ENCODE measurements at regions not wholly inside any gene's neighbourhood (a gene's known extent, or its start where the extent isn't known, plus 50 kb on each side); places are given as distances from the start of the nearest gene placed in this dataset.

DNA sequence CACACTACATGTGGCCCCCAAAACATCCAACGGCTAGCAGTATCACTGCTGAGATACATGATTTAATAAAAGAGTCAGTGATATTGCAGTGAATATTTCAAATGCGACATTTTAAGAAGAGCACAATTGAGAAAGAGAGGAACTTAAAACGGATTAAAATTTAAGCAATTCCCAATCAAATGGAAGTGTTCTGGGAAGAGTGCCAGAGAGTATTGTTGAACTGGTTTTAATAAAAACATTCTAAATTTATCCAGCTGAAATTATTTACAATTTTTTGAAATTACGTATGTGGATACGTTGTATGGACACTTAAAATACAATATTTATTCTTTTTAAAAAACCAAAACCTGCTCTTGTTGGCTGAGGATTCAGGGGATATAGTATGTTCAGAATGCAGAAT is 117.7 kb downstream of the C3orf38 start:
- Histone ChIP-seq H3K9me3 (no peaks in the 10 kb centered on the region), H3K36me3 (no peaks in the 10 kb centered on the region), H3K27me3 (no peaks in the 10 kb centered on the region), H3K4me3 (no peak overlapping the region), H3K27ac (no peak overlapping the region), H3K4me1 (no peaks in the 10 kb centered on the region)
- TF ChIP-seq, protein P1, sequence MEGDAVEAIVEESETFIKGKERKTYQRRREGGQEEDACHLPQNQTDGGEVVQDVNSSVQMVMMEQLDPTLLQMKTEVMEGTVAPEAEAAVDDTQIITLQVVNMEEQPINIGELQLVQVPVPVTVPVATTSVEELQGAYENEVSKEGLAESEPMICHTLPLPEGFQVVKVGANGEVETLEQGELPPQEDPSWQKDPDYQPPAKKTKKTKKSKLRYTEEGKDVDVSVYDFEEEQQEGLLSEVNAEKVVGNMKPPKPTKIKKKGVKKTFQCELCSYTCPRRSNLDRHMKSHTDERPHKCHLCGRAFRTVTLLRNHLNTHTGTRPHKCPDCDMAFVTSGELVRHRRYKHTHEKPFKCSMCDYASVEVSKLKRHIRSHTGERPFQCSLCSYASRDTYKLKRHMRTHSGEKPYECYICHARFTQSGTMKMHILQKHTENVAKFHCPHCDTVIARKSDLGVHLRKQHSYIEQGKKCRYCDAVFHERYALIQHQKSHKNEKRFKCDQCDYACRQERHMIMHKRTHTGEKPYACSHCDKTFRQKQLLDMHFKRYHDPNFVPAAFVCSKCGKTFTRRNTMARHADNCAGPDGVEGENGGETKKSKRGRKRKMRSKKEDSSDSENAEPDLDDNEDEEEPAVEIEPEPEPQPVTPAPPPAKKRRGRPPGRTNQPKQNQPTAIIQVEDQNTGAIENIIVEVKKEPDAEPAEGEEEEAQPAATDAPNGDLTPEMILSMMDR (IDR thresholded peaks at IDR 0.05), result no peak
- intact Hi-C loops (cut with DNase I; ENCODE audit: low total_unique reads), result no loop called here
- DNase-seq, result no peak

DNA sequence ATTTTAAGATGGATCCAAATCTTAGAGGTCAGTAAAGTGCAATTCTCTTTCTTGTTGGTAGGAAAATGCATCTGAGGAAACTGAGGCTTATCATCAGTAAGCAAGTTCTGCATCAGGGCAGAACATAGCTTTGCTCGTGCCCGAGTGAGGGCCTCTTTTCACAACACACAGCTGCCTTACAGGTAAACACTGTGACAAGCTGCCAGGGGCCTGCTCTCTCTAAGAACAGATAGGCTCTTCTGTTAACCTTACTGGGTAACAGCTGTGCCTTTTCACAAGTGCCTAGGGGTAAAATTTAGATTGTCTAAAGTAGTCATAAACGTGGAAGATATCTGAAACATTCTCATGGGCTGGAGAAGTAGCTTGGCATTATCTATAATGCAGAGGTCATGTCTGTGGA is 118.1 kb downstream of the C3orf38 start:
- DNase-seq, result no peak
- H3K27ac ChIP-seq, result no peak overlapping the region
- no peak overlapping the region for H3K4me3 ChIP-seq
- intact Hi-C loops (cut with DNase I; ENCODE audit: low total_unique reads), result no loop called here
- TF ChIP-seq, protein P1 (IDR thresholded peaks at IDR 0.05), result no peak
- H3K27me3 ChIP-seq, result no peaks in the 10 kb centered on the region
- H3K4me1 ChIP-seq, result no peaks in the 10 kb centered on the region
- H3K36me3 ChIP-seq, result no peaks in the 10 kb centered on the region
- H3K9me3 ChIP-seq, result no peaks in the 10 kb centered on the region

DNA sequence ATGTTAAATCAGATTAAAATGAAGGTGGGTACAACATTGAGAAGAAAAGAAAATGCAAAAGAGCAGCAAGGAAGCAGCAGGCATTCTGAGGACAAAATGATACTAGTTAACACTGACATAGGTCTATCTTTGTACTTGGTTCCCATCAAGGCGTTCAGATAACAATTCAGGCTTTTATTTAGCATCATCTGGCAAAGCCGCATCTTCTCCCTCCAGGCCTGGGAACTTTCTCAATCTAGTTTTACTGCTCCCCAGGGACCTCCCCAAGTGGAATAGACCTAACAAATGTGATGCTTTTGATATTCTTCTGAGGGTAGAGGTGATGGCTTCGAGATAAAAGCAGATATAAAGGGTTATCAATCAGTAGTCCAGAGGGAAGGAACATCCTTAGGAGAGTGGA is 130.6 kb downstream of the C3orf38 start:
- no peaks in the 10 kb centered on the region for H3K27me3 ChIP-seq
- DNase-seq, result no peak
- H3K27ac ChIP-seq, result no peak overlapping the region
- intact Hi-C loops (cut with DNase I; ENCODE audit: low total_unique reads), result no loop called here
- H3K9me3 ChIP-seq, result no peaks in the 10 kb centered on the region
- TF ChIP-seq, protein P1 (IDR thresholded peaks at IDR 0.05), result no peak
- no peaks in the 10 kb centered on the region for H3K36me3 ChIP-seq
- H3K4me3 ChIP-seq, result no peak overlapping the region
- H3K4me1 ChIP-seq, result no peaks in the 10 kb centered on the region

DNA sequence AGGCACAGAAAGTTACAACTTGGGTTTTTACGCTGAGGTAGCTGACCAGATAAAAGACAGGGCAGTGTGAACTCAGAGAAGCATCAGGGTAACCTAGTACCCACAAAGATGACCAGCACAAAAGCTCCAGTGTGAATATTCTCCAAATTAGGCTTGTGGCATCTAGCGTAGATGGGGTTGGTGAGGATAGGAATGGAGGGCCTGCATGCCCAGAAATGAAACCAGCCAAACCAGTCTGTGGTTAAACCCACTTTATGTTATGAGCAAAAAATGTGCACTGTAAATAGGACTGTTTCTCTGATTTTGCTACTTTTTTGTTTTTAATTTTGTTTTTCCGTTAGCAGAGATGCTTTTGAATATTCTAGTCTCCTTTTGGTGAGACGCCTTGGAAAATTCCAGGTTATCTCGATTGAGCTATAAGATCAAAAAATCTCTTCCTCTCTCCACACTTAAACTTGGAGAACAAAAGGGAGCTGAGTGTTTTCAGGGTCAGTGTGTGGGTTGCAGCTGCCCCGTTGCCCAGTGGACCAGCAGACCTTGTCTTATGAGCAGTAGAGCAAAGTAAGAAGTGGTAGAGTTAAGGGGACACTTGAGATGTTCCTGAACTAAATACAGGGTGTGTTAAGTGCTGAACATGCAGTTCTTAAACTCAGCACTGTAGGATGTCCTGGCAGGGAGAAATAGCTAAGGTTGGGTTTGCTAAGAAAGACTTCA is 132.9 kb downstream of the C3orf38 start:
- intact Hi-C loops (cut with DNase I; ENCODE audit: low total_unique reads), result no loop called here
- Histone ChIP-seq H3K4me1 (no peaks in the 10 kb centered on the region), H3K9me3 (no peaks in the 10 kb centered on the region), H3K27me3 (no peaks in the 10 kb centered on the region), H3K36me3 (no peaks in the 10 kb centered on the region), H3K4me3 (no peak overlapping the region), H3K27ac (no peak overlapping the region)
- no peak for DNase-seq
- TF ChIP-seq, protein P1 (IDR thresholded peaks at IDR 0.05), result no peak

DNA sequence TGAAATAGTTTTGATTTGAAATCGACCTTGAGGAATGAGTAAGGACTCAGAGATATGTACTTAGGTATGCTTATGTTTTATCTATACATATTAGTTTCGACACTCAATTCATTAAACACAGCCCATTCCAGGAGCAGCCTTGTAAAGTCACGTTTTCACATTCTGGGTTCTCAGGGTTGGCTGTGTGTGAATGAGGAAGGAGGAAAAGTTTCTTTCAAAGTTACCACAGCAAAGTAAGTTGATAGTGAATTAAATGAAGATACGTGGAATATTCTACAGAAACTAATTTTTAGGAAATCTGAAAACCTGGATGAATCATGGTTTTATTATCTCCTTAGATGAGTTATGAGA is 133.5 kb downstream of the C3orf38 start:
- H3K27ac ChIP-seq, result no peak overlapping the region
- no peaks in the 10 kb centered on the region for H3K27me3 ChIP-seq
- H3K4me1 ChIP-seq, result no peaks in the 10 kb centered on the region
- no peaks in the 10 kb centered on the region for H3K9me3 ChIP-seq
- no peak overlapping the region for H3K4me3 ChIP-seq
- intact Hi-C loops (cut with DNase I; ENCODE audit: low total_unique reads), result no loop called here
- H3K36me3 ChIP-seq, result no peaks in the 10 kb centered on the region
- DNase-seq, result no peak
- TF ChIP-seq, protein P1 (IDR thresholded peaks at IDR 0.05), result no peak

DNA sequence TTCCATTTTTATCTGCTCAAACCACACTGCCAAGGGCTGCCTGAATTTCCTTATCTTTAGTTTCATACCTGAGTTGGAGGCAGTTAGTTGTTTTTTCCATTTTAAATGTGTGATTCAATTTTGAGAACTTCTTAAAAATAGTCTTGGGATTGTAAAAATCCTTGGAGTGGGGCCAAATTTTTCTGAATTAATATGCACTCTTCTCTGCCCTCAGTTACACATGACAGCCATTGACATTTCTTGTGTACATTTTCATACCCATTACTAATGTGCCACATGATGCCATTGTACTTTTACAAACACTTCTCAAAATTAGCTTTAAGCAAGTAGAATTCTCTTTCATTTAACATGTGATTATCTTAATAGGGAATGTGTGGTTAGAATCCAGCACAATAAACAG is 141.7 kb downstream of the C3orf38 start:
- DNase-seq, result no peak
- no peaks in the 10 kb centered on the region for H3K4me1 ChIP-seq
- H3K27ac ChIP-seq, result no peak overlapping the region
- H3K4me3 ChIP-seq, result no peak overlapping the region
- TF ChIP-seq, protein P1 (IDR thresholded peaks at IDR 0.05), result no peak
- H3K27me3 ChIP-seq, result no peaks in the 10 kb centered on the region
- intact Hi-C loops (cut with DNase I; ENCODE audit: low total_unique reads), result no loop called here
- no peaks in the 10 kb centered on the region for H3K36me3 ChIP-seq
- no peaks in the 10 kb centered on the region for H3K9me3 ChIP-seq
